Cardiac muscle cell (in vitro differentiated cells and primary cell): ENCODE measurements at regions not wholly inside any gene's neighbourhood (a gene's known extent, or its start where the extent isn't known, plus 50 kb on each side); places are given as distances from the start of the nearest gene placed in this dataset.

Experiments
- DNase-seq, 2 donors: peaks; one replicate each; pipeline versions ENCODE4 v3.0.0 to v3.0.0-alpha.2; 2010 to 2017; ENCODE audit warnings: low read depth in 1 of 2, low spot score in 1 of 2
- H3K27ac ChIP-seq: fragments of 200-600 bp; sonication (generic); 2 replicates; pipeline ENCODE4 v1.5.1; 2016
- H3K27me3 ChIP-seq: fragments of 200-600 bp; sonication (generic); 2 replicates; pipeline ENCODE4 v1.6.0; 2016; ENCODE audit warnings: control low read depth
- H3K36me3 ChIP-seq: fragments of 200-600 bp; sonication (generic); 2 replicates; pipeline ENCODE4 v1.5.1; 2016; ENCODE audit warnings: control low read depth
- H3K4me1 ChIP-seq: fragments of 200-600 bp; sonication (generic); 2 replicates; pipeline ENCODE4 v1.8.1; 2017; ENCODE audit warnings: low read depth, mild to moderate bottlenecking, mixed run types
- H3K4me3 ChIP-seq: fragments of 200-600 bp; sonication (generic); 2 replicates; pipeline ENCODE4 v1.5.1; 2016; ENCODE audit warnings: mild to moderate bottlenecking
- H3K9me3 ChIP-seq: fragments of 200-600 bp; sonication (generic); 2 replicates; pipeline ENCODE4 v1.5.1; 2017; ENCODE audit warnings: low read depth, mild to moderate bottlenecking, control low read depth
- TF ChIP-seq, protein P1 (sequence below): IDR thresholded peaks from 2 replicates; pipeline ENCODE4 v1.5.1; 2012; ENCODE audit warnings: low read depth, mild to moderate bottlenecking, low read length

GRCh38 chr11:116640641-116641402 is 132.0 kb downstream of the BUD13 start:
- Histone ChIP-seq H3K4me3 (no peak overlapping the region), H3K27me3 (peaks cover 12% of the 10 kb centered on the region), H3K36me3 (no peaks in the 10 kb centered on the region), H3K4me1 (no peaks in the 10 kb centered on the region), H3K9me3 (no peaks in the 10 kb centered on the region), H3K27ac (no peak overlapping the region)
- TF ChIP-seq, protein P1, sequence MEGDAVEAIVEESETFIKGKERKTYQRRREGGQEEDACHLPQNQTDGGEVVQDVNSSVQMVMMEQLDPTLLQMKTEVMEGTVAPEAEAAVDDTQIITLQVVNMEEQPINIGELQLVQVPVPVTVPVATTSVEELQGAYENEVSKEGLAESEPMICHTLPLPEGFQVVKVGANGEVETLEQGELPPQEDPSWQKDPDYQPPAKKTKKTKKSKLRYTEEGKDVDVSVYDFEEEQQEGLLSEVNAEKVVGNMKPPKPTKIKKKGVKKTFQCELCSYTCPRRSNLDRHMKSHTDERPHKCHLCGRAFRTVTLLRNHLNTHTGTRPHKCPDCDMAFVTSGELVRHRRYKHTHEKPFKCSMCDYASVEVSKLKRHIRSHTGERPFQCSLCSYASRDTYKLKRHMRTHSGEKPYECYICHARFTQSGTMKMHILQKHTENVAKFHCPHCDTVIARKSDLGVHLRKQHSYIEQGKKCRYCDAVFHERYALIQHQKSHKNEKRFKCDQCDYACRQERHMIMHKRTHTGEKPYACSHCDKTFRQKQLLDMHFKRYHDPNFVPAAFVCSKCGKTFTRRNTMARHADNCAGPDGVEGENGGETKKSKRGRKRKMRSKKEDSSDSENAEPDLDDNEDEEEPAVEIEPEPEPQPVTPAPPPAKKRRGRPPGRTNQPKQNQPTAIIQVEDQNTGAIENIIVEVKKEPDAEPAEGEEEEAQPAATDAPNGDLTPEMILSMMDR = no peak
- no peak for DNase-seq

- TF ChIP-seq, protein P1 = no peak
- Histone ChIP-seq H3K4me1 (no peaks in the 10 kb centered on the region), H3K36me3 (no peaks in the 10 kb centered on the region), H3K4me3 (no peak overlapping the region), H3K9me3 (no peaks in the 10 kb centered on the region), H3K27me3 (peaks cover 12% of the 10 kb centered on the region), H3K27ac (no peak overlapping the region)
- DNase-seq = no peak
Observed at GRCh38 chr11:116638463-116638862, 134.3 kb downstream of the BUD13 start.

DNA sequence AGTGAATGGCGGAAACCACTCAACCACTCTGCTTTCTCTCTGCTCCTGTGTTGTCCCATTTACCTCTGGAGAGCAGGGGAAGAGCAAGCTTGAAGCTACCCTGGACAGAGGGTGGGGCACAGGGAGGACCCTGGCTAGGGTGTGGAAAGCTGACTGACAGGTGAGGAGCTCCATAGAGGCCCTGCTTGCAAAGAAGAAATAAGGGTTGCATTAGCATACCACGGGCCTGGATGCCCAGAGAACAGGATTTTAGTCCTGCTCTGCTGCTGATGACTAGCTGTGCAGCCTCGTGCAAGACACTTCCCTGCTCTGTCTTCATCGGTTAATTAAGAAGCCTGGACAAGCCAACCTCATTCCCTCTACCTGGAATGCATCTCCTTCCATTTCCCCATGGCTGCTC is 135.0 kb downstream of the BUD13 start:
- H3K36me3 ChIP-seq = no peaks in the 10 kb centered on the region
- TF ChIP-seq, protein P1 = no peak
- DNase-seq = no peak
- no peak overlapping the region for H3K27ac ChIP-seq
- peaks cover 12% of the 10 kb centered on the region for H3K27me3 ChIP-seq
- H3K4me3 ChIP-seq = no peak overlapping the region
- no peaks in the 10 kb centered on the region for H3K9me3 ChIP-seq
- no peaks in the 10 kb centered on the region for H3K4me1 ChIP-seq

DNA sequence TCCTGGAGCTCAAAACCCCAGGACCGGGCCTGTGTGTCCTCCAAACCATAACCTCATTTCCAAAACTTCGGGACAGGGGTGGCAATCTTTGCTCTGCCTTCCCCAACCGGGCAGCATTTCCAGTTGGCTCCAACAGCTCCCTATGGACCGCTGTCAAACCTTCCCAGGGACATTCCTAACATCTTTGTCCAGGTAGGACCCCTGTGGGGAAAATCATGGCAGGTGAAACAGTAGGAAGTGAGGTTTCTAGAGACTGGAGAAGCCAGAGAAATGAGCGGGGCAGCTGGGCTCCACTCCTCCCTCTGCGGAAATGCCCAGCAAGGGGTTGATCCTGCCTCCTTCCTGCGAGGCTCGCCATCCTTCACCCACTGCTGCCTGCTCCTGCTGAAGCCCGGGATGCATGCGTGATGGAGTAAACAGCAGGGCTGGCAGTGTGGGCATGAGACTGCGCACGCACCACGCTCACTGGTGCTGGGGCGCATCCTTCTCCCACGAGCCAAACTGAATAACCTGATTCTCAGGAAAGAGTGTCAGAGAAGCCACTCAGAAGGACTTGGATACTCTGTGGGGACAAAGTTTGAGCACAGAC is 136.4 kb downstream of the BUD13 start:
- TF ChIP-seq, protein P1 = no peak
- H3K27ac ChIP-seq = no peak overlapping the region
- DNase-seq = no peak
- no peaks in the 10 kb centered on the region for H3K36me3 ChIP-seq
- H3K4me3 ChIP-seq = no peak overlapping the region
- no peaks in the 10 kb centered on the region for H3K4me1 ChIP-seq
- peaks cover 12% of the 10 kb centered on the region for H3K27me3 ChIP-seq
- no peaks in the 10 kb centered on the region for H3K9me3 ChIP-seq

GRCh38 chr11:116631201-116631600 is 141.6 kb downstream of the BUD13 start:
- Histone ChIP-seq H3K9me3 (no peaks in the 10 kb centered on the region), H3K4me1 (no peaks in the 10 kb centered on the region), H3K36me3 (no peaks in the 10 kb centered on the region), H3K4me3 (no peak overlapping the region), H3K27ac (no peak overlapping the region), H3K27me3 (no peaks in the 10 kb centered on the region)
- no peak for DNase-seq
- TF ChIP-seq, protein P1 = no peak
